ENCODE measurements at regions not wholly inside any gene's neighbourhood (a gene's known extent, or its start where the extent isn't known, plus 50 kb on each side); places are given as distances from the start of the nearest gene placed in this dataset.

DNA sequence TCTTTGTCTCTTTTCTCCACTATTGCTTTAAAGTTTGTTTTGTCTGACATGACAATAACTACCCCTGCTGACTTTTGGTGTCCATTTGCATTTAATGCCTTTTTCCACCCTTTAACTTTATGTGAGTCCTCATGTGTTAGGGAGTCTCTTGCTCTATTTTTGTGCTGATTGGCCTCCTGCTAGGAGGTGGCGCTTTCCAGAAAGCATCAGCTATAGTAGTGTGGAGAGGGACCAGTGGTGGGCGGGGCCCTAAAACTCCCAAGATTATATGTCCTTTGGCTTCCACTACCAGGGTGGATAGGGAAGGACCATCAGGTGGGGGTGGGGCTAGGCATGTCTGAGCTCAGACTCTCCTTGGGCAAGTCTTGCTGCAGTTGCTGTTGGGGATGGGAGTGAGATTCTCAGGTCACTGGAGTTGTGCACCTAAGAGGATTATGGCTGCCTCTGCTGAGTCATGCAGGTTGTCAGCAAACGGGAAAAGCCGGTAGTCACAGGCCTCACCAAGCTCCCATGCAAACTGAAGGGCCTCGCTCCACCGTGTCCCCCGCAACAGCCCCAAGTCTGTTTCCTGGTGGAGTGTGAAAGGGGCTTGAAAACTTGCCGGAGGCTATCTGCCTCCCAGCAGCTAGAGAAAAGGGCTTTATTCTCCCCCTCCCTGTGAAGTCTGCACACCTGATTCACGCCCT, 156.3 kb downstream of the CPEB2 start:
- no peak overlapping the region for H3K27ac ChIP-seq (ENCODE audit: low read depth, low read length)
- H3K9me3 ChIP-seq (ENCODE audit: insufficient read depth, low read length), result no peaks in the 10 kb centered on the region
- no peaks in the 10 kb centered on the region for H3K27me3 ChIP-seq (ENCODE audit: low read length)
- H3F3A ChIP-seq (ENCODE audit: insufficient read depth), result no peaks in the 10 kb centered on the region
- H3K4me2 ChIP-seq (ENCODE audit: low read depth, low read length, poor library complexity, severe bottlenecking), result no peak overlapping the region
- TF ChIP-seq EZH2phosphoT487 (conservative IDR thresholded peaks at IDR 0.05; ENCODE audit: low read length), result no peak
- TF ChIP-seq, protein P1, sequence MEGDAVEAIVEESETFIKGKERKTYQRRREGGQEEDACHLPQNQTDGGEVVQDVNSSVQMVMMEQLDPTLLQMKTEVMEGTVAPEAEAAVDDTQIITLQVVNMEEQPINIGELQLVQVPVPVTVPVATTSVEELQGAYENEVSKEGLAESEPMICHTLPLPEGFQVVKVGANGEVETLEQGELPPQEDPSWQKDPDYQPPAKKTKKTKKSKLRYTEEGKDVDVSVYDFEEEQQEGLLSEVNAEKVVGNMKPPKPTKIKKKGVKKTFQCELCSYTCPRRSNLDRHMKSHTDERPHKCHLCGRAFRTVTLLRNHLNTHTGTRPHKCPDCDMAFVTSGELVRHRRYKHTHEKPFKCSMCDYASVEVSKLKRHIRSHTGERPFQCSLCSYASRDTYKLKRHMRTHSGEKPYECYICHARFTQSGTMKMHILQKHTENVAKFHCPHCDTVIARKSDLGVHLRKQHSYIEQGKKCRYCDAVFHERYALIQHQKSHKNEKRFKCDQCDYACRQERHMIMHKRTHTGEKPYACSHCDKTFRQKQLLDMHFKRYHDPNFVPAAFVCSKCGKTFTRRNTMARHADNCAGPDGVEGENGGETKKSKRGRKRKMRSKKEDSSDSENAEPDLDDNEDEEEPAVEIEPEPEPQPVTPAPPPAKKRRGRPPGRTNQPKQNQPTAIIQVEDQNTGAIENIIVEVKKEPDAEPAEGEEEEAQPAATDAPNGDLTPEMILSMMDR (IDR thresholded peaks at IDR 0.05; ENCODE audit: insufficient read depth, low read length, poor library complexity, severe bottlenecking), result no peak
- H2AFZ ChIP-seq (ENCODE audit: low read depth, low read length, severe bottlenecking), result no peak overlapping the region
- H3K4me3 ChIP-seq (ENCODE audit: insufficient read depth, low read length, poor library complexity, severe bottlenecking), result no peak overlapping the region
- H3K9me2 ChIP-seq (replicated peaks; ENCODE audit: insufficient read depth, low read length), result no peaks in the 10 kb centered on the region
- H3K79me2 ChIP-seq (ENCODE audit: insufficient read depth, low read length), result no peaks in the 10 kb centered on the region
- H4K20me1 ChIP-seq (ENCODE audit: low read depth, low read length), result no peaks in the 10 kb centered on the region
- H3K9ac ChIP-seq (ENCODE audit: low read length), result no peak overlapping the region
- H3K36me3 ChIP-seq (ENCODE audit: low read length), result no peaks in the 10 kb centered on the region

DNA sequence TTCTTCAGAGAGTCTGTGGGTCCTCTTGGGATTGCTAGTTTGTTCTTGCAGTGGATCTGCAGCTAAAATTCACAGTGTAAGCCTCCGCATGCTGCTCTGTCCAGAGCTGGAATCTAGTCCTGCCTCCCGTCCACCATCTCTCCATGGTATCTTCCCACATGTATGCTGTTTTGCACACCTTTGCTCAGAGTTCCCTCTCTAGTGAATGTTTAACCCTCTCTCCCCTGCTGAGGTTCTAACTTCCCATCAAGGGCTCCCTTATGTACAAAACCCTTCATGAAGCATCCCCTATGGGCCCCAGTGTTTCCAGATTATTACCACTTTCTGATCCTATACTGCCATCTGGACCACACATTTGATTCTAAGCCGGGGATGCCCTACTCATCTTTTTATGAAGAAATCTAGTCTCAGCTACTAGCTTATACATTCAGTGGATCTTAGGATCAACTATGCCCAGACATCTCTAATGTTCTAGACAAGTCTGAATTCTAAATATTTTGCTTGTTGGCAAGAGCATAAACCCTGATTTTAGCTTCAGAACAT, 157.3 kb downstream of the CPEB2 start:
- H3K36me3 ChIP-seq (ENCODE audit: low read length), result no peaks in the 10 kb centered on the region
- H3F3A ChIP-seq (ENCODE audit: insufficient read depth), result no peaks in the 10 kb centered on the region
- no peaks in the 10 kb centered on the region for H3K9me3 ChIP-seq (ENCODE audit: insufficient read depth, low read length)
- H3K27ac ChIP-seq (ENCODE audit: low read depth, low read length), result no peak overlapping the region
- H3K27me3 ChIP-seq (ENCODE audit: low read length), result no peaks in the 10 kb centered on the region
- TF ChIP-seq, protein P1 (IDR thresholded peaks at IDR 0.05; ENCODE audit: insufficient read depth, low read length, poor library complexity, severe bottlenecking), result no peak
- no peak for TF ChIP-seq EZH2phosphoT487 (conservative IDR thresholded peaks at IDR 0.05; ENCODE audit: low read length)
- H3K9me2 ChIP-seq (replicated peaks; ENCODE audit: insufficient read depth, low read length), result no peaks in the 10 kb centered on the region
- no peak overlapping the region for H3K4me3 ChIP-seq (ENCODE audit: insufficient read depth, low read length, poor library complexity, severe bottlenecking)
- H3K4me2 ChIP-seq (ENCODE audit: low read depth, low read length, poor library complexity, severe bottlenecking), result no peak overlapping the region
- H3K9ac ChIP-seq (ENCODE audit: low read length), result no peak overlapping the region
- no peak overlapping the region for H2AFZ ChIP-seq (ENCODE audit: low read depth, low read length, severe bottlenecking)
- H3K79me2 ChIP-seq (ENCODE audit: insufficient read depth, low read length), result no peaks in the 10 kb centered on the region
- no peaks in the 10 kb centered on the region for H4K20me1 ChIP-seq (ENCODE audit: low read depth, low read length)

DNA sequence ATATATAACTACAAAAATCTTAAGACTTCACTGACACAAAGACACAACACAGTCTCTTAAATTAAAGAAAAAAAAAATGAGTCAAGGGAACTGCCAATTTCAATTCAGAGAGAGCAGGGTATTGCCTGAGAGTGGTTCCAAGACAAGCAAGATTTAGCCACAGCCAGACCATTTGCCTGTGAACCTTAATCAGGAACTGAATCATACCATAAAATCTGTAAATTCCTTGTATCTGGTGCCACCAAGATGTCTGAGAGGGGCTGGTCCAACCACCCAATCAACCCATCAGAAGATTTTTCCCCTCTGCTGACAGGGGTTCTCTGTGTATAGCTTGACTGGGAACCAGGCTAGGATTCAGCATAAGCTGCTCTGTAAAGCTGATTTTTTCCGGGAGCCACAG, 159.2 kb downstream of the CPEB2 start:
- Histone ChIP-seq H3K27me3 (ENCODE audit: low read length) (no peaks in the 10 kb centered on the region), H3K36me3 (ENCODE audit: low read length) (no peaks in the 10 kb centered on the region), H3K79me2 (ENCODE audit: insufficient read depth, low read length) (no peaks in the 10 kb centered on the region), H3K9me2 (replicated peaks; ENCODE audit: insufficient read depth, low read length) (no peaks in the 10 kb centered on the region), H2AFZ (ENCODE audit: low read depth, low read length, severe bottlenecking) (no peak overlapping the region), H3K9me3 (ENCODE audit: insufficient read depth, low read length) (no peaks in the 10 kb centered on the region), H4K20me1 (ENCODE audit: low read depth, low read length) (no peaks in the 10 kb centered on the region), H3K4me3 (ENCODE audit: insufficient read depth, low read length, poor library complexity, severe bottlenecking) (no peak overlapping the region), H3K9ac (ENCODE audit: low read length) (no peak overlapping the region), H3F3A (ENCODE audit: insufficient read depth) (no peaks in the 10 kb centered on the region), H3K4me2 (ENCODE audit: low read depth, low read length, poor library complexity, severe bottlenecking) (no peak overlapping the region), H3K27ac (ENCODE audit: low read depth, low read length) (no peak overlapping the region)
- no peak for TF ChIP-seq EZH2phosphoT487 (conservative IDR thresholded peaks at IDR 0.05; ENCODE audit: low read length)
- TF ChIP-seq, protein P1 (IDR thresholded peaks at IDR 0.05; ENCODE audit: insufficient read depth, low read length, poor library complexity, severe bottlenecking), result no peak

All from SU-DHL-6 (cell line).